NOMO-1 treated with DMSO at 0.1 percent for 48 hours (cell line): ENCODE measurements at regions not wholly inside any gene's neighbourhood (a gene's known extent, or its start where the extent isn't known, plus 50 kb on each side); places are given as distances from the start of the nearest gene placed in this dataset.

Experiments used
- DNase-seq: peaks from one replicate; lab custom pipeline; 2025; ENCODE audit not compliant: unreplicated experiment; lab: John Stamatoyannopoulos, UW

GRCh38 chr16:11439790-11440656, 94.8 kb downstream of the RMI2 start:
- DNase-seq = no peak

GRCh38 chr16:11440657-11441012, 95.4 kb downstream of the RMI2 start:
- no peak for DNase-seq

GRCh38 chr16:11445486-11445885, 100.2 kb downstream of the RMI2 start:
- no peak for DNase-seq

- DNase-seq = no peak
Measured at GRCh38 chr16:11446566-11447119, 101.4 kb downstream of the RMI2 start.

DNA sequence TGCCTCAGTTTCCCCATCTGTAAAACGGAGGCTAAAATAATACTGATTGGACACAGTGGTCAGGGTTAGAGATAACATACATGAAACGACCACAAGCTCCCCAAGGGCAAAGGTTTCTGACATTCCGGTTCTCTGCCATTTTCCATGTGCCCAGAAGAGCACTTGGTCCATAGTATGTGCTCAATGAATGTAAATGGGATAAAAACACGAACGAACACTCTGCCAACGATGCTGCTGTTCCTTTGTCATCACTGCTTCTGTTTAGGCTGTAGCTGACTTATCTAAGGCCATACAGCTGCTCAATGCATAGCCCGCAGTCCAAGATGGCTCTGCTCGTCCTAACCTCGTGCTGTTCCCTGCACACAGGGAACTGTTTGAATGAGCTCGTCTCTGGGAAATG, 102.0 kb downstream of the RMI2 start:
- no peak for DNase-seq

GRCh38 chr16:11447836-11448235, 102.6 kb downstream of the RMI2 start:
- no peak for DNase-seq

- no peak for DNase-seq
Measured at GRCh38 chr16:11448796-11449416, 103.6 kb downstream of the RMI2 start.

DNA sequence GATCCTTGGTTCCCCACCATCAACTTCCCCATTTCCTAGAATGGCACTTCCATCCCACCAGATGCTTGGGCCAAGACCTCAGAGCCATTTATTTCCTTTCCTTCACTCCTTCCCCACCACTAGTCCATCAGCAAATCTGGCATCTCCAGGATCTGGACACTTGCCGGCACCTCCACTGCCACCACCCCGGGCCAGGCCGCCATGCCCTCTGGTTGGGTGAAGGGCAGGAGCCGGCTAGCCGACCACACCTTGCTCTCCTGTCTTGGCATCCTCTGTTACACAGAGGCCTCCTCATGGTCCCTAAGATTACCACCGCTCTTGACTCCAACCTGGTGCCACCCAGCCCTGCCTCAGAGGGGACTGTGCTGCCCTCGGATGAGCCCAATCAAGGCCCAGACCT, 104.5 kb downstream of the RMI2 start:
- DNase-seq = no peak

DNA sequence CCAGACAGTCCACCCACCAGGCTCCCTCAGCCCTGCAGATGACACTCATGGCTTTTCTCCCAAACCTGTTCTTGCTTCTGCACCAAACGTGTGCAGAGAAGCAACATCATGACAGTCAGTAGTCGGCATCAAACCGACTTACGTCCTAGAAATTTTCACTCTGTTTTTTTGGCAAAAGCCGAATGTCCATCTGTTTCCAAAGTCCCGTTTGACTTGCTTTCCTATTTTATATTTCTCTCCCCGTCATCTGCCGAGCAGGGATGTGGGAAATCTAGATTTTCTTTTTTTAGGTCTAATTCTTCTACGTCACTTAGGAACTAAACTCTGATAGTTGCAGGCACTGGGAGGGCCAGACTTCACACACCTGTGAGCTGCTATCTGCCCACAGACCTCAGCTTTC, 104.9 kb downstream of the RMI2 start:
- DNase-seq = no peak

DNA sequence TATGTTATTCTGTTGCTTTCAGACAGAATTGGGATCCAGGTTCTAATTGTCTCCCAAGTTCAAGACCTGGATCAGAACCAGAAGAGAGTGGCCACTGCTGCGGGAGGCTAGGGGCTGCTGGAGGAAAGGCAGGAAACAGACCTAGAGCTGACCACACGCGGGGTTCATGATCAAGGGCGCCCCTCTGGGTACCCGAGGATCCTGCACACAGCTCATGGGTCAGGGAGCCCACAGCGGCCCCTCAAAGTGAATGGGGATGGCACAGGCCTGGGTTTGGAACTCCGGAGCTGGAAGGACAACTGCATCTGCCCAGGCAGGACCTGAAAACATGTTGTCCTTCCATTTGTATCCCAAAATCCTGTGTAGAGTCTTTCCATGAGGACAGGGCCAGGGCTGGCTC, 107.0 kb downstream of the RMI2 start:
- DNase-seq = no peak

DNA sequence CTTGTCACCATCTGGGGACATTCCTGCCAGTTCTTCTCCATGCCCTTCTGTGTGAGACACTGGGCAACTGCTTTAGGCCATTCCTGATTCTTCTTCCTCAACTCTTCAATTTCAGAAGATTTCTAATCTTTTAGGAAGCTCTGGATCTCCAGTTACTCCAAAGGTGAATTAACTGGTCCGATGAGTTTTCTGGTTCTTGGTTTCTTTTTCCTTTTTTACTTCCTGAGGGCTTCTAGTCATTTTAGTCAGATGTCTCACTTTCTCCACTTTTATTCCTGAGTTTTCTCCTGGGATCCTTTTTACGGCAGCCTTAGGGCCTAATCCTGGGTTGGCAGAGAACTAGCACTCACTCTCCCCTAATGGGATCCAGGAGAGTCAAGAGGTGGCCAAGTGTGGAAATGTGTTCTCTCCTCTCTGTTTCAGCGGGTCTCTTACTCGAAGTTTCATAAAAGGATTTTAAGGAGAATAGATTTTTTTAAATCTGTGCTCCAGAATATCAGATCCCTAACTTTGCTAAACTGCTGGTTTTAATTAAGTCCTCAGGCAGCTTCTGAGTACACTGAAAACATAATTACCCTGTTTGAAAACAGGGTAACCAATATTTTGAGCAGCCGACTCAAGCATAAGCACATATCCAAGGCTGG, 107.6 kb downstream of the RMI2 start:
- no peak for DNase-seq

DNA sequence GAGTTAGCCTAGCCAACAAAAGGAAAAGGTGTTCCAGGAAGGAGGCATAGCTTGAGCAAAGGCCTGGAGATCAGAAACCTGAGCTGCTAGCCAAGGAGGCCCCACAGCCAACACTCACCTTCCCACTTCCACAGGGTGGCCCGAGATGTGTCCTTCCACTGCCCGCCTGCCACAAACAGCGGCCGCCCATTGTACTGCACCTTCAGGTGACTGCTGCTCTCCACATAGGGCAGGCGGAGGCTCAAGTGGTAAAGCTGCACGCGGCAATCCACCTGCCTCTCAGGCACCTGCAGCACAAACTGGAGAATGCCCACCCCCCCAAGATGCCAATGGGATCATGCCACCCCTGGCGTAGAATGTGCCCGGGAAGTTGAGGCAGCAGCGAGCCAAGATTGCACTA, 111.5 kb downstream of the RMI2 start:
- DNase-seq = no peak

- no peak for DNase-seq
Measured at GRCh38 chr16:11459722-11460121, 114.5 kb downstream of the RMI2 start.

DNA sequence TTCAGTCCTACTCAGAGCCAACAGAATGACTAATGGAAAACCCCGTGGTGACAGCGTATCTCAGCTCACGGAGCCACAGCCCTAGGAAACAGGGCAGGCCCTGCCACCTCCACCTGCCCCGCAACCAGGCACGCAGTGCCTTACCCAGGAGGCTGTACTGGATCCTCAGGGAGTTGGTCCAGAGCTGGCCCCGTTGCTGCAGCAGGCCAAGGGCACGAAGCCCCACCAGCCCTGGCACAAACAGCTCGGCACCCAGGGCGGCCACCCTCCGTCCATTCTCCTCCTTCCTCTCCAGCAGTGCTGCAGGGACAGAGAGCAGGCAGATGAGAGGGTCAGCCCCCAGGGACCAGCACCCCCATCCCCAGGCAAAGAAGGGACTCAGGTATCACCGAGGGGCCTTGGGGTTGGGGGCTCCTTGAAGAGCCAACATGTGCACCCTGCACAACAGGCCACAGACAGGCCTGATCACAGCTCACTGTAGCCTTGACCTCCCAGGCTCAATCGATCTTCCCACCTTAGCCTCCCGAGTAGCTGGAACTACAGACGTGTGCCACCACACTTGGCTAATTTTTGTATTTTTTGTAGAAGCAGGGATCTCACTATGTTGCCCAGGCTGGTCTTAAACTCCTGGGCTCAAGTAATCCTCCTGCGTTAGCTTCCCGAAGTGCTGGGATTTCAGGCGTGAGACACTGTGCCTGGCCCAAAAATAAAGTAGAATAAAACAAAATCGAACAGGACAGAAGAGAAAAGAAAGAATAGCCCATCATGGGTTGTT, 115.7 kb downstream of the RMI2 start:
- no peak for DNase-seq

- no peak for DNase-seq
Measured at GRCh38 chr16:11461595-11461990, 116.3 kb downstream of the RMI2 start.

DNA sequence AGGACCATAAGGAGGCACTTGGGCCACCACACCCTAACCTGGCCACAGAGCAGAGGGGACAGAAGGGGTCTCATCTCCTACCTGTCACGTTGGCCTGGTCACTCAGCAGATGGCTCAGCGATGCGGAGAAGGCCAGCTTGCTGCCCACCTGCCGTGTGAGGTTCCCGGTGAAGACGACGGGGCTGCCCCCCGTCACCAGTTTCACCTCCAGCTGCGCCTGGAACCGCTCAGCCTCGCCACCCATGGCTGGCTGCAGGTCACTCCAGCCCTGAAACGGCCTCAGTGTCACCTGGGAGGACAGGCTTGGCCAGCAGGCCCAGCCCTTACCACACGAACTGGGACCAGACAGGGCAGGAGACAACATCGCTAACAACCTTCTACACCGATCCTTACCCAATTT, 116.8 kb downstream of the RMI2 start:
- no peak for DNase-seq

GRCh38 chr16:11462861-11463260, 117.6 kb downstream of the RMI2 start:
- DNase-seq = no peak

GRCh38 chr16:11464241-11464640, 119.0 kb downstream of the RMI2 start:
- DNase-seq = no peak

- DNase-seq = no peak
Measured at GRCh38 chr16:11465675-11466074, 120.4 kb downstream of the RMI2 start.

GRCh38 chr16:11470676-11471415, 115.9 kb downstream of the LITAF start:
- no peak for DNase-seq

- DNase-seq = no peak
Measured at GRCh38 chr16:11471548-11471947, 115.2 kb downstream of the LITAF start.
